VCaP (cell line): ENCODE measurements at regions not wholly inside any gene's neighbourhood (a gene's known extent, or its start where the extent isn't known, plus 50 kb on each side); places are given as distances from the start of the nearest gene placed in this dataset.

ENCODE experiments used
- H3K27ac ChIP-seq: fragments of 450-650 bp; 2 replicates; pipeline ENCODE4 v1.5.1; 2017
- CTCF ChIP-seq: fragments of 450-650 bp; conservative IDR thresholded peaks from 2 replicates; pipeline ENCODE4 v1.5.1; 2017; ENCODE audit warnings: mild to moderate bottlenecking, moderate library complexity

GRCh38 chr5:143644727-143645126, 167.2 kb upstream of the HMHB1 start:
- H3K27ac ChIP-seq: no peak overlapping the region
- TF ChIP-seq CTCF: no peak

GRCh38 chr5:143642791-143643190, 169.2 kb upstream of the HMHB1 start:
- no peak overlapping the region for H3K27ac ChIP-seq
- TF ChIP-seq CTCF: no peak

GRCh38 chr5:143641549-143642355, 170.2 kb upstream of the HMHB1 start:
- H3K27ac ChIP-seq: peak overlapping the region; percentile 38; the same call in 1 of the 2 replicates
- TF ChIP-seq CTCF: no peak

DNA sequence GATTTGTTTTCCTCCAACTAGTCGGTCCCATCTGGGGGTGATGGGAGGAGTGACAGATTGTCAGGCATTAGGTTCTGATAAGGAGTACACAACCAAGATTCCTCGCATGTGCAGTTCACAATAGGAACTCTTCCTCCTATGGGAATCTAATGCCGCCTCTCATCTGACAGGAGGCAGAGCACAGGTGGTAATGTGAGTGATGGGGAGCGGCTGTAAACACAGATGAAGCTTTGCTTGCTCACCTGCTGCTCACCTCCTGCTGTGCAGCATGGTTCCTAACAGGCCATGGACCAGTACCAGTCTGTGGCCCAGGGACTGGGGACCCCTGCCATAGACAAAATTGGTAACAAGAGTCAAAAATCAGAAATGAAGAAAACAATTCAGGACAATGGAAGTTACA, 173.3 kb upstream of the HMHB1 start:
- TF ChIP-seq CTCF: no peak
- H3K27ac ChIP-seq: no peak overlapping the region

GRCh38 chr5:143636931-143637528, 174.9 kb upstream of the HMHB1 start:
- TF ChIP-seq CTCF: no peak
- no peak overlapping the region for H3K27ac ChIP-seq

GRCh38 chr5:143635888-143636287, 176.1 kb upstream of the HMHB1 start:
- TF ChIP-seq CTCF: no peak
- H3K27ac ChIP-seq: no peak overlapping the region

GRCh38 chr5:143635146-143635752, 176.7 kb upstream of the HMHB1 start:
- no peak for TF ChIP-seq CTCF
- H3K27ac ChIP-seq: no peak overlapping the region
